ENCODE measurements at regions not wholly inside any gene's neighbourhood (a gene's known extent, or its start where the extent isn't known, plus 50 kb on each side); places are given as distances from the start of the nearest gene placed in this dataset.

- TF ChIP-seq TCF12 (IDR thresholded peaks at IDR 0.05; ENCODE audit: low read depth, low read length) = no peak
- no peak for TF ChIP-seq CTCF (IDR thresholded peaks at IDR 0.05; ENCODE audit: control extremely low read depth in 1 of 3, insufficient read depth in 1 of 3, low read depth in 1 of 3, low read length in 3 of 3)
- no peak for TF ChIP-seq PHF8 (conservative IDR thresholded peaks at IDR 0.05; ENCODE audit: low read depth, low read length)
- TF ChIP-seq SP4 (IDR thresholded peaks at IDR 0.05; ENCODE audit: low read length) = no peak
Observed at GRCh38 chr2:168394262-168394661, 61.8 kb upstream of the CERS6 start (continued).
